ENCODE measurements at regions not wholly inside any gene's neighbourhood (a gene's known extent, or its start where the extent isn't known, plus 50 kb on each side); places are given as distances from the start of the nearest gene placed in this dataset.

DNA sequence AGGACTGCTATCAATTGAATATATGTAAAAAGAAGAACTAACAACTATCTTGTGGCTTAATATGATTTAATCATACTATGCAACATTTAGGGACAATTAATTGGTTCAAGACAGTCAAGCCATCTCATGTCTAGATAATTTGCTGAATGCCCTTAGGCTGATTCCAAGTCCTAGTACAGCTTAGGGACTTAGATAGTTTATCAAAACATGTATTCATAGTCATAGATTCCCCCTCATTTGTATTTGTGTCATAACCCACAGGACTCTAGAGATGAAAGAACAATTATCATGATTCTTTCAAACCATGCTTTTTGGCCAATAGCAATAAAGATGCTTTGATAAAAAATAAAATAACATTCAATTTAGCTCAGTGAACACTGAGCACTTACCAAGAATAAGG, 607.6 kb downstream of the SLITRK1 start:
- H3K27ac Mint-ChIP-seq, result no peak overlapping the region
- intact Hi-C loops (cut with micrococcal nuclease), result no loop called here
- no peak for DNase-seq
- POLR2A ChIA-PET, result no interaction called here
- H3K9me3 Mint-ChIP-seq, result peaks cover 11% of the 10 kb centered on the region
- TF ChIP-seq, protein P1, sequence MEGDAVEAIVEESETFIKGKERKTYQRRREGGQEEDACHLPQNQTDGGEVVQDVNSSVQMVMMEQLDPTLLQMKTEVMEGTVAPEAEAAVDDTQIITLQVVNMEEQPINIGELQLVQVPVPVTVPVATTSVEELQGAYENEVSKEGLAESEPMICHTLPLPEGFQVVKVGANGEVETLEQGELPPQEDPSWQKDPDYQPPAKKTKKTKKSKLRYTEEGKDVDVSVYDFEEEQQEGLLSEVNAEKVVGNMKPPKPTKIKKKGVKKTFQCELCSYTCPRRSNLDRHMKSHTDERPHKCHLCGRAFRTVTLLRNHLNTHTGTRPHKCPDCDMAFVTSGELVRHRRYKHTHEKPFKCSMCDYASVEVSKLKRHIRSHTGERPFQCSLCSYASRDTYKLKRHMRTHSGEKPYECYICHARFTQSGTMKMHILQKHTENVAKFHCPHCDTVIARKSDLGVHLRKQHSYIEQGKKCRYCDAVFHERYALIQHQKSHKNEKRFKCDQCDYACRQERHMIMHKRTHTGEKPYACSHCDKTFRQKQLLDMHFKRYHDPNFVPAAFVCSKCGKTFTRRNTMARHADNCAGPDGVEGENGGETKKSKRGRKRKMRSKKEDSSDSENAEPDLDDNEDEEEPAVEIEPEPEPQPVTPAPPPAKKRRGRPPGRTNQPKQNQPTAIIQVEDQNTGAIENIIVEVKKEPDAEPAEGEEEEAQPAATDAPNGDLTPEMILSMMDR (IDR thresholded peaks at IDR 0.05), result no peak
- no peak overlapping the region for H3K4me3 Mint-ChIP-seq
- CTCF ChIA-PET, result no interaction called here
- H3K4me1 Mint-ChIP-seq, result no peaks in the 10 kb centered on the region
- no peak for ATAC-seq (ENCODE audit: low read depth)
- no peaks in the 10 kb centered on the region for H3K36me3 Mint-ChIP-seq (ENCODE audit: low read depth)
- H3K27me3 Mint-ChIP-seq, result no peaks in the 10 kb centered on the region

DNA sequence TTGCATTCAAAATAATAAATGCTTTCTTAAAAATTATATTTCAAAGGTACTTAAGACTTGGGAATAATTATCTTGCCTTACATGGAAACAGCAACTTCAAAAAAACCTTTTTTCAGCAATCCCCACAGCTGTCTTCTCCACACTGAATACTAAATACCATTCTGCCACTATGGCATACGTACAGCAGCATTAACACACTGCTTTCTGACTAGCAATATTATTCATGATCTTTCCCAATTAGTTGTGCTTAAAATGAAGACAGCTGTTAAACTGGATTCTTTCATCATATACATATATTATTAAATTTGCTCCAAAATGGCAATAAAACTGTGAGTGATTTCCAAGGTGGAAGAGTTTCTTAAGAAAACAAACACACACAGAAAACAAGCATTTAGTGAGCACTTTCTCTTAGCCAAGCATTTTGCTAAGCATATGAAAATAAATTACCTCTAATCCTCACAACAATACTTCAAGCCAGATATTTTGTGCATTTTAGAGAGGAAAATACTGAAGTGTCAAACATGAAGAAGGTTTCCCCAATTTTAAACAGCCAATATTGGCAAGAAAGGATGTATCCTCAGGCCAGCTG, 609.5 kb downstream of the SLITRK1 start:
- TF ChIP-seq, protein P1 (IDR thresholded peaks at IDR 0.05), result no peak
- ChIA-PET CTCF (no interaction called here), POLR2A (no interaction called here)
- Mint-ChIP-seq H3K9me3 (peaks cover 11% of the 10 kb centered on the region), H3K4me1 (no peaks in the 10 kb centered on the region), H3K27ac (no peak overlapping the region), H3K4me3 (no peak overlapping the region), H3K27me3 (no peaks in the 10 kb centered on the region), H3K36me3 (ENCODE audit: low read depth) (no peaks in the 10 kb centered on the region)
- DNase-seq, result no peak
- no peak for ATAC-seq (ENCODE audit: low read depth)
- intact Hi-C loops (cut with micrococcal nuclease), result no loop called here

GRCh38 chr13:83272076-83272475, 610.2 kb downstream of the SLITRK1 start:
- H3K27me3 Mint-ChIP-seq, result no peaks in the 10 kb centered on the region
- ChIA-PET CTCF (no interaction called here), POLR2A (no interaction called here)
- H3K9me3 Mint-ChIP-seq, result peaks cover 11% of the 10 kb centered on the region
- H3K36me3 Mint-ChIP-seq (ENCODE audit: low read depth), result no peaks in the 10 kb centered on the region
- H3K4me1 Mint-ChIP-seq, result no peaks in the 10 kb centered on the region
- DNase-seq (no peak), ATAC-seq (ENCODE audit: low read depth) (no peak)
- intact Hi-C loops (cut with micrococcal nuclease), result no loop called here
- no peak overlapping the region for H3K4me3 Mint-ChIP-seq
- TF ChIP-seq, protein P1 (IDR thresholded peaks at IDR 0.05), result no peak
- no peak overlapping the region for H3K27ac Mint-ChIP-seq

DNA sequence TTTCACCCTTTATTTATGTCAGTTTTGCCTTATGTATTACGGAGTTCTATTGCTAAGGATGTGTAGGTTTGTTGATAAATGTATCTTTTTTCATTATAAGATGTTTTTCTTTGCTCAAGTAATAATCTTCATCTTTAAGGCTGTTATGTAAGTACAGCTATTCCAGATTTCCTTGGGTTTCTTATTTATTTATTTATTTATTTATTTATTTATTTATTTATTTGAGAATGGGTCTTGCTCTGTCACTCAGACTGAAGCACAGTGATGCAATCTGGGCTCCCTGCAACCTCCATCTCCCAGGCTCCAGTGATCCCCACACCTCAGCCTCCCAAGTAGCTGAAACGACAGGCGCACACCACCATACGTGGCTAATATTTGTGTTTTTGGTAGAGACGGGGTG, 617.0 kb downstream of the SLITRK1 start:
- Mint-ChIP-seq H3K27me3 (no peaks in the 10 kb centered on the region), H3K9me3 (peaks cover 7% of the 10 kb centered on the region), H3K4me1 (no peaks in the 10 kb centered on the region), H3K27ac (no peak overlapping the region), H3K4me3 (no peak overlapping the region), H3K36me3 (ENCODE audit: low read depth) (no peaks in the 10 kb centered on the region)
- ChIA-PET CTCF (no interaction called here), POLR2A (no interaction called here)
- no peak for ATAC-seq (ENCODE audit: low read depth)
- TF ChIP-seq, protein P1 (IDR thresholded peaks at IDR 0.05), result no peak
- intact Hi-C loops (cut with micrococcal nuclease), result no loop called here
- no peak for DNase-seq

- TF ChIP-seq, protein P1 (IDR thresholded peaks at IDR 0.05), result no peak
Observed at GRCh38 chr13:83248751-83249150, 633.5 kb downstream of the SLITRK1 start.

More at GRCh38 chr13:83248751-83249150, 633.5 kb downstream of the SLITRK1 start:
- POLR2A ChIA-PET, result no interaction called here
- H3K27ac Mint-ChIP-seq, result no peak overlapping the region
- no peaks in the 10 kb centered on the region for H3K4me1 Mint-ChIP-seq
- ATAC-seq (ENCODE audit: low read depth) (no peak), DNase-seq (no peak)
- no peaks in the 10 kb centered on the region for H3K36me3 Mint-ChIP-seq (ENCODE audit: low read depth)
- no peak overlapping the region for H3K4me3 Mint-ChIP-seq
- H3K9me3 Mint-ChIP-seq, result peaks cover 14% of the 10 kb centered on the region
- CTCF ChIA-PET, result no interaction called here
- intact Hi-C loops (cut with micrococcal nuclease), result no loop called here
- H3K27me3 Mint-ChIP-seq, result no peaks in the 10 kb centered on the region
